Calu3 (cell line): ENCODE measurements at regions not wholly inside any gene's neighbourhood (a gene's known extent, or its start where the extent isn't known, plus 50 kb on each side); places are given as distances from the start of the nearest gene placed in this dataset.
A peak's percentile ranks its signal among the peaks of the same experiment; 100 is the strongest.

Experiments used
- BruUV-seq: library from RNA; stranded (reverse); fragments of 400-500 nt; replicated peaks from 2 replicates; lab custom pipeline; 2021; lab: Mats Ljungman, UMichigan
- CTCF ChIA-PET: fragments of 300-600 bp; sonication (Branson Sonifier 250); formaldehyde crosslinking; loops from one replicate; lab custom pipeline; 2022; ENCODE audit warnings: antibody characterized with exemption; lab: Charles Lee
- DNase-seq: peaks from one replicate; pipeline ENCODE4 v3.0.0; 2022
- H3K27ac Mint-ChIP-seq: one replicate; pipeline ENCODE4 v1.8.0; 2022; ENCODE audit warnings: mixed read lengths; ENCODE audit not compliant: unreplicated experiment
- H3K27me3 Mint-ChIP-seq: one replicate; pipeline ENCODE4 v1.8.0; 2022; ENCODE audit warnings: mixed read lengths; ENCODE audit not compliant: unreplicated experiment
- H3K36me3 Mint-ChIP-seq: one replicate; pipeline ENCODE4 v1.8.0; 2022; ENCODE audit warnings: mild to moderate bottlenecking, moderate library complexity, mixed read lengths; ENCODE audit not compliant: insufficient read depth, unreplicated experiment
- H3K4me1 Mint-ChIP-seq: one replicate; pipeline ENCODE4 v1.8.0; 2022; ENCODE audit warnings: mild to moderate bottlenecking, low read depth, mixed read lengths; ENCODE audit not compliant: unreplicated experiment
- H3K4me3 Mint-ChIP-seq: one replicate; pipeline ENCODE4 v1.8.0; 2022; ENCODE audit warnings: mild to moderate bottlenecking, low read depth, moderate library complexity, mixed read lengths; ENCODE audit not compliant: unreplicated experiment
- H3K9me3 Mint-ChIP-seq: one replicate; pipeline ENCODE4 v1.8.0; 2022; ENCODE audit warnings: low read depth, mixed read lengths; ENCODE audit not compliant: unreplicated experiment
- intact Hi-C: fragments of 100-400 bp; cut with micrococcal nuclease; formaldehyde crosslinking; loops from one replicate; pipeline ENCODE4 v1.10.0; 2022; ENCODE audit not compliant: unreplicated experiment
- TF ChIP-seq, protein P1 (sequence below): fragments of 200-600 bp; IDR thresholded peaks from one replicate; pipeline ENCODE4 v1.8.0; 2022; ENCODE audit warnings: antibody characterized with exemption; ENCODE audit not compliant: unreplicated experiment

DNA sequence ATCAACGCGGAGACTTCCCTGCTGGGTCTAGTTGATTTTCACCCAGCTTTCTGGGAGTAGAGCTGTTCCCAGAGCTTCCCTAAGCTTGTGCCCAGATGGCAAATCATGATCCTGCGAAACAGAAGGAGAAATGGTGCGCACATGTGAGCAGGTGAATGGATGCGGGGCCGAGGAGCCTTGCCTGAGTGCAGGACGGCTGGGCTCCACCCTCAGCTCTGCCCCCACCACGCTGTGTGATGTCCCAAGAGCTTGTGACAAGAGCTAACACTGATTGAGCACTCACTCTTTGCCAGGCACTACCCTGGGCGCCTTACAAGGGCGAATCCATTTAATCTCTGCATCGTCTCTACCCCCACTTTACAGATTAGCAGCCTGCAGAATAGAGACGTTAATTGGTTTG is 162.7 kb upstream of the RPL38 start:
- Mint-ChIP-seq H3K4me1 (no peaks in the 10 kb centered on the region), H3K27ac (no peak overlapping the region), H3K27me3 (peaks cover 82% of the 10 kb centered on the region), H3K9me3 (no peaks in the 10 kb centered on the region), H3K36me3 (no peaks in the 10 kb centered on the region), H3K4me3 (no peak overlapping the region)
- TF ChIP-seq, protein P1, sequence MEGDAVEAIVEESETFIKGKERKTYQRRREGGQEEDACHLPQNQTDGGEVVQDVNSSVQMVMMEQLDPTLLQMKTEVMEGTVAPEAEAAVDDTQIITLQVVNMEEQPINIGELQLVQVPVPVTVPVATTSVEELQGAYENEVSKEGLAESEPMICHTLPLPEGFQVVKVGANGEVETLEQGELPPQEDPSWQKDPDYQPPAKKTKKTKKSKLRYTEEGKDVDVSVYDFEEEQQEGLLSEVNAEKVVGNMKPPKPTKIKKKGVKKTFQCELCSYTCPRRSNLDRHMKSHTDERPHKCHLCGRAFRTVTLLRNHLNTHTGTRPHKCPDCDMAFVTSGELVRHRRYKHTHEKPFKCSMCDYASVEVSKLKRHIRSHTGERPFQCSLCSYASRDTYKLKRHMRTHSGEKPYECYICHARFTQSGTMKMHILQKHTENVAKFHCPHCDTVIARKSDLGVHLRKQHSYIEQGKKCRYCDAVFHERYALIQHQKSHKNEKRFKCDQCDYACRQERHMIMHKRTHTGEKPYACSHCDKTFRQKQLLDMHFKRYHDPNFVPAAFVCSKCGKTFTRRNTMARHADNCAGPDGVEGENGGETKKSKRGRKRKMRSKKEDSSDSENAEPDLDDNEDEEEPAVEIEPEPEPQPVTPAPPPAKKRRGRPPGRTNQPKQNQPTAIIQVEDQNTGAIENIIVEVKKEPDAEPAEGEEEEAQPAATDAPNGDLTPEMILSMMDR, result no peak
- intact Hi-C loops, result no loop called here
- BruUV-seq, result no TSS peak
- DNase-seq, result no peak
- CTCF ChIA-PET, result no interaction called here

DNA sequence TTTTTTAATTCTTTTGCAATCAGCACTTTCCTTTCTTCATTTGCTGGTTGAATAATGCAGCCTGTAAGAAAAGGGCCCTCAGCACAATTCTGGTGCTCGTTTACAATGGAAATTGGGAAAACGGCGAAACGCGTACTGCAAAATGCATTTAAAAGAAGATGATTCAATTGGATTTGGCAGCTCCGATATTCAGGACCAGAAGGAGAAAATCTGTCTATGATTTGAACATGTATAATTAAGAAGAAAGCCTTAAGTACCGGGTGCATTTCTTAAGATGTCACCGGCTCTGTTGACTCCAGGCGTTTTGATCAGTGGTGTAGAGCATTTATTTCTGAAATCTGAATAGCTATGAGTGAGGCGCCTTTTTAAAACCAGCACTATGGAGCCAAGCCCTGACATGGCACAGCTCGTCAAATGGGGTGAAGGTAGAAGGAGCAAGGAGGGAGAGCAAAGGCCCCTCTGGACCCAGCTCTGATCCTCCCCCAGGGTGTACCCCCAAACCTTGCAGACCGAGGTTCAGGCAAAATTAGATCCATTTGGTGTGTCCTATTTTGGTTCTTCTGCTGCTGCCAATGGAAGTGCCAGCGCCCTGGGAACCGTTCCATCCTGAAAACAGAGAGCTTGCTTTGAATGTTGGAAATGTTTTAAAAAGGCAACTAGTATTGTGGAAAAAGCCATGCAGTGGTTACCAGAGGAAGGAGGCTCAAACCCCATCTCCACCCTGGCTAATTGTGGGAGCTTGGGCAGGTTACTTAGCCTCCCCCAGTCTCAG is 161.4 kb upstream of the RPL38 start:
- Mint-ChIP-seq H3K4me1 (no peaks in the 10 kb centered on the region), H3K9me3 (no peaks in the 10 kb centered on the region), H3K4me3 (no peak overlapping the region), H3K36me3 (no peaks in the 10 kb centered on the region), H3K27ac (no peak overlapping the region), H3K27me3 (peaks cover 79% of the 10 kb centered on the region)
- intact Hi-C loops, result no loop called here
- TF ChIP-seq, protein P1, result no peak
- CTCF ChIA-PET, result no interaction called here
- DNase-seq, result no peak
- BruUV-seq, result no TSS peak

DNA sequence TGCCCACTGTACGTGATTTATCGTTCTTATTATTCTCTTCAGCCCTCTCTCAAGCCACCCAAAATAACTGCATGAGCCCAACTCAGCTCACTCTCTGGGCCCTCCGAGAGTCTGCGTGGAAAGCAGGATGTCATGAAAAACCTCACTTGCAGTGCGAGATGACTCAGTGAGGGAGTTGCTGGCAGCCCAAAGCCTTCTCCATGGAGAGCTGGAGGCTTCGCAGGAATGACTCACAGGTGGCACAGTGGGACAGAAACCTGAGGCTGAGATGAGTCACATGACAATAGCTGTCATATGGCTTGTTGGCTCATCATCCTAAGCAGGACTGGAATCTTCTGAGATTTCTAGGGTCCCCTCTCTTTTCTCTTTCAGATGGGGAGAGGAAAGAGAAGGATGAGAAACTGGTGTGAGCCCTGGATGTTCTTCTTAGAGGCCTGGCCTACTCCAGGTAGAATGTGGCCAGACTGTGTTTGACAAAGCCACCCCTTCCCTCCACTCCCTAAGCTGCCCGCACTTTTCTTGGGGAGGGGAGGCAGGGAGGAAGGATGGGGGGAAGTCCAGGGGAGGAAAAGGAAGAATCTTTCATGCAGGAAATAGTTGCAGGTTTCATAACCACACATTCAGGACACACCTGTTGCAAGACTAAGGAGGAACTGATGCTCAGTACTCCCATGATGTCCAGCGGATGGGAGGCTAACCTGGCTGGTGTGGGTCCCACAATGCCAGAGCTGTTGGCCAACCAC is 160.6 kb upstream of the RPL38 start:
- CTCF ChIA-PET, result no interaction called here
- no peak overlapping the region for H3K4me3 Mint-ChIP-seq
- intact Hi-C loops, result no loop called here

DNA sequence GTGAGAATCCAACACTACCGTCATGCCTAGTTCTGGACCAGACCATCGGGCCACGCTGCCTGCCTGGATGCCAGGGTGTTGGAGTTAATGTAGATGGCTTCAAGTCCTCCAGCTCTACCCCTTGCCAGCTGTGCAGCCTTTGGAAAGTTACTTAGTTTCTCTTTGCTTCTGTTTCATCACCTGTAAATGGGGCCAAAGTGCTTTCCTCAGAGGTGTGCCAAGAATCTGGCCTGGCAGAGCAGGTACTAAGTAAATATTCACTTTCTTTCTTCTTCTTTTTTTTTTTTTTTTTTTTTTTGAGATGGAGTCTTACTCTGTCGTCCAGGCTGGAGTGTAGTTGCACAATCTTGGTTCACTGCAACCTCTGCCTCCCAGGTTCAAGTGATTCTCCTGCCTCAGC is 159.5 kb upstream of the RPL38 start:
- no peak overlapping the region for H3K27ac Mint-ChIP-seq
- no peak for DNase-seq
- BruUV-seq, result no TSS peak
- H3K4me3 Mint-ChIP-seq, result no peak overlapping the region
- H3K9me3 Mint-ChIP-seq, result no peaks in the 10 kb centered on the region
- TF ChIP-seq, protein P1, result no peak
- CTCF ChIA-PET, result no interaction called here
- peaks cover 78% of the 10 kb centered on the region for H3K27me3 Mint-ChIP-seq
- no peaks in the 10 kb centered on the region for H3K4me1 Mint-ChIP-seq
- intact Hi-C loops, result no loop called here
- no peaks in the 10 kb centered on the region for H3K36me3 Mint-ChIP-seq

More for the DNA sequence above, 160.6 kb upstream of the RPL38 start:
- peaks cover 77% of the 10 kb centered on the region for H3K27me3 Mint-ChIP-seq
- no TSS peak for BruUV-seq
- no peaks in the 10 kb centered on the region for H3K4me1 Mint-ChIP-seq
- no peak overlapping the region for H3K27ac Mint-ChIP-seq
- H3K9me3 Mint-ChIP-seq, result no peaks in the 10 kb centered on the region
- peak; percentile 38 for DNase-seq
- no peaks in the 10 kb centered on the region for H3K36me3 Mint-ChIP-seq
- TF ChIP-seq, protein P1, result no peak
